Limb (tissue), 2 donors: ENCODE measurements at regions not wholly inside any gene's neighbourhood (a gene's known extent, or its start where the extent isn't known, plus 50 kb on each side); places are given as distances from the start of the nearest gene placed in this dataset.

Source experiments
- DNase-seq, 2 donors: peaks; one replicate each; pipeline ENCODE4 v3.0.0-alpha.2; 2016; ENCODE audit errors: extremely low spot score in 2 of 2

DNA sequence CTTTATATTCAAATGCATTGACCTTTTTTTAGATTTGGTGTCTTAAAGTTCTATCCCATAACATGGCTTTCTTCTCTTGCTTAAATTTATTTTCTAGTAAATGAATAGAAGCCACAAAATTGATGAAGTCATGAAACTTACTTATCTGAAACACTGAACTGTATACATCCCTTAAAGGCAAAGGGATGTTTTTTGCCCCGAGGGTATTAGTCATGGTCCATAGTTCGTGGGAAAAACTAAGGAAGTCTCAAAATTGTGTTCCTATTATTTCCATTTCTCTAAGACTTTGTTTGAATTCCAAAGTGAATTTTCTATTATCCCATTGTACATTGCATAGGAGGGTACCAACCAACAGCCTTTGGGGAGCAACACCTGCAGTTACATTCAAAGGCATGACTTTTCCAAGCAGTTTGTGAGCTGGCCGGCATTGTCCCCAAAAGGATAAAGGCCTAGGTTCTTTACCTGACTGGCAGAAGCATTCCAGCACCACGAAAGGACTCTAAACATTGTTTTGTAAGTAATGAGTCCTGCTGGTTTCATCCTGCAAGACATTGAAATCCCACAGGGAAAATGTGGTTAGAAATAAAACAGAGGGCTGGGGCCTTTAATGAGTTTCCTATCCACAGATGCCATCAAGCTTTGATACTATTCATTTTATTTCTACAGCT, 473.5 kb downstream of the PRKD1 start:
- DNase-seq = no peak

DNA sequence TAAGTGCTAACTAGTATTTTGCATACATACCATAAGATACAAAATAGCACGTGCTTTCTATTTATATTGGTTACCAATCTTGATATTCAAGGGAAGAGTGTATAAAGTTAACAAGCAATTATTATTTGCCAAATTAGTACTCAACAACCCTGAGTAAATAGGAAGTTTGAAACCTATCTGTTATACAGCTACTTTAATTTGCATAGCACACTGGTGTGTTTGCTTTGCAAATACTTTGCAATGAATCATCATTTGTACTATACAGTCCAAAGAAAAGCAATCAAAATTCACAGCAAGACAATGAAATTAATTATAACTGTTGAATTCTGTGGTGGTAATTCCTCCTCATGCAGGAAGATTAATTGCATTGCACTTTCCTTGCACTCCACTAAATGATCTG, 469.1 kb downstream of the PRKD1 start:
- no peak for DNase-seq

DNA sequence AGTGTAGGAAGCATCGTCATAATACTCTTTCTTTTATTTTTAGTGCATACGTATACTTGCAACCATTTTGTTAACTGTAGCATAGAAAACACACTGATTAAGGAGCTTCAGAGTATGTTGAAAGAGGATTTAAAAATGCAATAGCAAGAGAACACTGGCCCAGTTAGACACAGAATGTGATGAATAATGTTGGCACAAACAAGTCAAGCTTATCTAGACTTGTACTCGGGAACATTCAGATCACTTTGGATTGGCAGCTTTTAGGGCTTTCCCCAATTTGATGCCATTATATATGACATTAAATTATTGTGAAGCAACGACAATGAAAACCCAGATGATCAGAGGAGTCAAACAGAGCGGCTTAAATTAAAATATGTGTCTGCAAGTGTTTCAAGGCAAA, 468.1 kb downstream of the PRKD1 start:
- no peak for DNase-seq

GRCh38 chr14:29459969-29460560, 467.6 kb downstream of the PRKD1 start:
- DNase-seq = no peak

GRCh38 chr14:29461101-29461500, 466.5 kb downstream of the PRKD1 start:
- no peak for DNase-seq

DNA sequence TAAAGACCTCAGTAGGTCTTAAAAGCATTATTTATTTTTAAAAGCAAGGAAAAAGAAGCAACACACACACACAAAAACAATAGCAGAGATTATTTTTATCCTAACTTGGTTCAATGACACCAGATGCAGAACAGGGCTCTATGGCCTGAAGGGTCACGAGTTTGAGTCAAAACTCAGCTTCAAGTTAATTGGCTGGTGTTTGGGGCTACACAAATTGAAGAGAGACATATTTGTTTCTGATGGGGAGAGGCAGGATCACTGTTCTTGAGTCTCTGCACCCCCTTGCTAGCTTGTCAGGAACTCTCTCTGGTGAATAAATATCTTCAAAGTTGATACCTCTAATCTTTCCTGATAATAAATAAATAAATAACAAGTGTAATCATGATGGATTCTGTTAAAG, 466.1 kb downstream of the PRKD1 start:
- no peak for DNase-seq

GRCh38 chr14:29462321-29462720, 465.3 kb downstream of the PRKD1 start:
- no peak for DNase-seq

DNA sequence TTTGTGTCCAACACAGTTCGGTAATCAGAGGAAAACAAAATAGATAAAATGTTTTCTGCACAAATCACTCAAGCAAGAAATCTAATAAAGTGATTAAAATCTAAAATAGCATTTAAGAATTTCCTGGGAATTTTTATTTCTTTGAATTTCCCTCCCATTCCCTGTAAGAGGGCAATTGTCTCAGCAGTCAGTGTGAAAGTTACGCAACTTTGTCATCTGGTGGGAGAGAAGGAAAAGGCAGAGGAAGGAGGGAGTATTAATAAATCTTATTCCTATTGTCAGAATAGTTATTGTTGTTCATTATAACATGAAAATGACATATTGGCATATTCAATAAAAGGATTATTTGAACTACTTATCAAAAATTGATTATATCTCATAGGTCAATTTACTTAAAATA, 464.9 kb downstream of the PRKD1 start:
- DNase-seq = no peak

- DNase-seq = no peak
Measured at GRCh38 chr14:29463727-29464395, 463.8 kb downstream of the PRKD1 start.

- DNase-seq = no peak
Measured at GRCh38 chr14:29465095-29465494, 462.6 kb downstream of the PRKD1 start.

DNA sequence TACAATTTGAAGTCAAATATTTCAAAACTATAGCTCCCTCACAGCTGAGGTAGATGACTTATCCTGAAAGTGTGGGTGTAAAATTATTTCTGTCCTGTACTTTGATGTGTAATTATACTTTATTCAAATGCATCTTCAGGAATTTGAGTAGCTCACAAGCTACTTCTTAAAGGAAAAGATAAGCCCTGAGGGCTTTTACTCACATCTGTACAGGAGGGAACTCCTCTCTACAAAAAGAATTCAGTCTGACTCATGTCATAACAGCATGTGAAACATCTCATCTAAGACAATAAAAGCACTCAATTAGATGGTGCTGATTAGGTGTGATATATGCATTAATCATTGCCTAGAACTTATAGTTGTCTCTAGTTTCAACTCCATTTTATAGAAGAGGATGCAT, 452.0 kb downstream of the PRKD1 start:
- DNase-seq = no peak

- no peak for DNase-seq
Measured at GRCh38 chr14:29486132-29486531, 441.5 kb downstream of the PRKD1 start.

GRCh38 chr14:29489911-29490425, 437.7 kb downstream of the PRKD1 start:
- DNase-seq = no peak

DNA sequence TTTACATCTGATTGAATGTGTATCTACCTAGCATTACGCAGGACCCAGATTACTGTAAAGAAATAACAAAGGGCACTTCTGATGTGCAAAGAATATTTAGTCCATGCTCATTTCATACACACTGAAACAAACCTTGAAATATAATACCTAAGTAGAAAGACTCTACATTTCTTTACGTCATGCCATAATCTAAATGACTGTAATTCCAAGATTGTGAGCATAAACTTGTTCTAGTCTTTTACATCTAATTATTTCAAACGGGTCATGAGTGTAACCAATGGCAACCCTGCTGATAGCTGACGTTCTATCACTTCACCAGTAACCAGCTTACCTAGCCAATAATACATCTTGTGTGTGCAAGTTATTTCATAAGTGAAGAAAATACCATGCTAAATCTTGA, 433.8 kb downstream of the PRKD1 start:
- DNase-seq = no peak

DNA sequence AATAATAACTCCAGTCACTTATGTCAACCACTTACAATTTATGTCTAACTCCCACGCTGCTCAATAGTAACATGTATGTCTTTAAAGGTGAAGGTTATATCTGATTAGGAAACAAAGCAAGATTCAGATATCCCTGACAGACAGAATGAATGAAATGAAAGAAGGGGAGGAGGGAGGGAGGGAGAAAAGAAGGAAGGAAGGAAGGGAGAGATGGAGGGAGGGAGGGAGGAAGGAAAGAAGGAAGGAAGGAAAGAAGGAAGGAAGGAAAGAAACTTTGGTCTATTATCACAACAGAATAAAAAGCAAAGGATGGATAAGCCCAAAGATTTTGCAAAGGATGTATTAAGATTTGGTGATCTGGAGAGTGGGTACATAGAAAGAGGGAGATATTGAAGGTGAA, 433.3 kb downstream of the PRKD1 start:
- no peak for DNase-seq

DNA sequence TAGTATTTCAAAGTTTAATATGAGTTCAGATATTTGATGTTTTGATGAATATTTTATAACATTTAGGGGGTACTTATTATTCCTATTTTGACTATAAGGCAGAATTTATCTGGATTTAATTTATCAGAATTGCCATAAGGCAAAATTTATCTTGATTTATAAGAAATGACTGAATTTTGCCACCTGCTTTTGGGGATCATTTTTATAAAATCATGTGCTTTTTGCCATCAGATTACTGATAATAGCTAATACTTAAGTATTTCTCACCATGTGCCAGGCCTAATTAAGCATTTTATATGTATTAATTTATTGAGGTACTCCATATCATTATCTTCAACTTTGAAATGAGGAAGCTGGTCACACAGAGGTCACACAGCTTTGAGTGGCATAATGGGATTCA, 423.7 kb downstream of the PRKD1 start:
- DNase-seq = no peak

DNA sequence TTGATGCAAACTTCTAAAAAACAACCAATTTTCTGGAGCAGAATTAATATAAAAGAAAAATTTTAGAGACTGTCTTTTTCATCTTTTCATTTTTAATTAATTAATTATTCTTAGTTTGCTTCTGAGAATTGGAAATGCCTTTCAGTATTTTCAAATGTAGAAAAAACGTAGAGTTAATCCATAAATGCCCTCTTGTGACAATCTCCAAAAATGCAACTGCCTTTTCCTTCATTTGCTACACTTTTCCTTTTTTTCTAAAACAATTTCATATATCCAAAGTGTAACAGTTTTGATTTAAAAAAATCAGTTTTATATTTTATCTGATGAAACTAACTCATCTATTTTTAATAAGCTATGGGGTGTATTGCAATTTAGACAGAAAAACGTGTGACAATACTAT, 409.3 kb downstream of the PRKD1 start:
- no peak for DNase-seq

- DNase-seq = no peak
Measured at GRCh38 chr14:29521526-29522137, 406.0 kb downstream of the PRKD1 start.
